BE2C (cell line): ENCODE measurements at regions not wholly inside any gene's neighbourhood (a gene's known extent, or its start where the extent isn't known, plus 50 kb on each side); places are given as distances from the start of the nearest gene placed in this dataset.

Experiments
- DNase-seq: peaks from one replicate; pipeline ENCODE4 v3.0.0-alpha.2; 2020
- H3K27me3 ChIP-seq: fragments of 250-450 bp; sonication (Bioruptor Pico); 2 replicates; pipeline ENCODE4 v1.5.1; 2020; ENCODE audit warnings: mild to moderate bottlenecking
- H3K36me3 ChIP-seq: fragments of 250-450 bp; sonication (Bioruptor Pico); 2 replicates; pipeline ENCODE4 v1.5.1; 2020; ENCODE audit warnings: mild to moderate bottlenecking
- H3K4me1 ChIP-seq: fragments of 250-450 bp; sonication (Bioruptor Pico); 2 replicates; pipeline ENCODE4 v1.5.1; 2020
- H3K4me3 ChIP-seq: 2 replicates; pipeline ENCODE4 v1.5.1; 2011; ENCODE audit warnings: low read depth, low read length
- H3K9me3 ChIP-seq: fragments of 250-450 bp; sonication (Bioruptor Pico); 2 replicates; pipeline ENCODE4 v1.5.1; 2020
- CTCF ChIP-seq: IDR thresholded peaks from 2 replicates; pipeline ENCODE4 v1.5.1; 2012; ENCODE audit warnings: mild to moderate bottlenecking, low read depth, low read length

- Histone ChIP-seq H3K36me3 (no peaks in the 10 kb centered on the region), H3K27me3 (no peaks in the 10 kb centered on the region), H3K9me3 (no peaks in the 10 kb centered on the region), H3K4me3 (no peak overlapping the region), H3K4me1 (no peaks in the 10 kb centered on the region)
- no peak for TF ChIP-seq CTCF
- DNase-seq: no peak
Measured at GRCh38 chr5:4518903-4519672, 621.0 kb upstream of the ADAMTS16 start.

GRCh38 chr5:4520559-4520958 lies 619.6 kb upstream of the ADAMTS16 start:
- Histone ChIP-seq H3K4me3 (no peak overlapping the region), H3K36me3 (no peaks in the 10 kb centered on the region), H3K4me1 (no peaks in the 10 kb centered on the region), H3K9me3 (no peaks in the 10 kb centered on the region), H3K27me3 (no peaks in the 10 kb centered on the region)
- no peak for DNase-seq
- no peak for TF ChIP-seq CTCF

- no peak for DNase-seq
- Histone ChIP-seq H3K36me3 (no peaks in the 10 kb centered on the region), H3K9me3 (no peaks in the 10 kb centered on the region), H3K27me3 (no peaks in the 10 kb centered on the region), H3K4me3 (no peak overlapping the region), H3K4me1 (no peaks in the 10 kb centered on the region)
- no peak for TF ChIP-seq CTCF
Measured at GRCh38 chr5:4523038-4523437, 617.1 kb upstream of the ADAMTS16 start.

GRCh38 chr5:4531756-4532704 lies 608.1 kb upstream of the ADAMTS16 start:
- DNase-seq: no peak
- no peaks in the 10 kb centered on the region for H3K36me3 ChIP-seq
- H3K27me3 ChIP-seq: no peaks in the 10 kb centered on the region
- no peak overlapping the region for H3K4me3 ChIP-seq
- no peaks in the 10 kb centered on the region for H3K4me1 ChIP-seq
- H3K9me3 ChIP-seq: no peaks in the 10 kb centered on the region
- no peak for TF ChIP-seq CTCF

GRCh38 chr5:4532705-4533080 lies 607.4 kb upstream of the ADAMTS16 start:
- DNase-seq: no peak
- Histone ChIP-seq H3K4me1 (no peaks in the 10 kb centered on the region), H3K27me3 (no peaks in the 10 kb centered on the region), H3K4me3 (no peak overlapping the region), H3K9me3 (no peaks in the 10 kb centered on the region), H3K36me3 (no peaks in the 10 kb centered on the region)
- no peak for TF ChIP-seq CTCF
